ENCODE measurements at regions not wholly inside any gene's neighbourhood (a gene's known extent, or its start where the extent isn't known, plus 50 kb on each side); places are given as distances from the start of the nearest gene placed in this dataset.
"Not testable (repeated sequence)": the region's sequence is repeated elsewhere in the genome, so short reads cannot be mapped to it uniquely, and the experiment has no call there.

DNA sequence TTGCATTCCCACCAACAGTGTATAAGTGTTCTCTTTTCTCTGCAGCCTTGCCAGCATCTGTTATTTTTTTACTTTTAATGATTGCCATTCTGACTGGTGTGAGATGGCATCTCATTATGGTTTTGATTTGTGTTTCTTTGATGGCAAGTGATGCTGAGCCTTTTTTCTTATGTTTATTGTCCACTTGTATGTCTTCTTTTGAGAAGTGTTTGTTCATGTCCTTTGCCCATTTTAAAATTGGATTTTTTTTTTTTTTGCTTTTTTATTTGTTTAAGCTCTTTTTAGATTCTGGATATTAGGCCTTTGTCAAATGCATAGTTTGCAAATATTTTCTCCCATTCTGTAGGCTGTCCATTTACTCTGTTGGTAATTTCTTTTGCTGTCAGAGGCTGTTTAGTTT lies 134.4 kb downstream of the APIP start:
- H3K36me3 ChIP-seq (ENCODE audit: control insufficient read depth in 1 of 2, insufficient read depth in 2 of 2, low read length in 2 of 2); H3K4me3 ChIP-seq (ENCODE audit: low read depth in 1 of 2, low read length in 2 of 2); H3K9me3 ChIP-seq (ENCODE audit: control insufficient read depth in 1 of 2, low read length in 2 of 2); H3K27ac ChIP-seq (ENCODE audit: low read length); H3K27me3 ChIP-seq (ENCODE audit: low read depth, low read length); H3K4me1 ChIP-seq (ENCODE audit: control insufficient read depth in 1 of 2, insufficient read depth in 2 of 2, low read length in 2 of 2): not testable (repeated sequence)

DNA sequence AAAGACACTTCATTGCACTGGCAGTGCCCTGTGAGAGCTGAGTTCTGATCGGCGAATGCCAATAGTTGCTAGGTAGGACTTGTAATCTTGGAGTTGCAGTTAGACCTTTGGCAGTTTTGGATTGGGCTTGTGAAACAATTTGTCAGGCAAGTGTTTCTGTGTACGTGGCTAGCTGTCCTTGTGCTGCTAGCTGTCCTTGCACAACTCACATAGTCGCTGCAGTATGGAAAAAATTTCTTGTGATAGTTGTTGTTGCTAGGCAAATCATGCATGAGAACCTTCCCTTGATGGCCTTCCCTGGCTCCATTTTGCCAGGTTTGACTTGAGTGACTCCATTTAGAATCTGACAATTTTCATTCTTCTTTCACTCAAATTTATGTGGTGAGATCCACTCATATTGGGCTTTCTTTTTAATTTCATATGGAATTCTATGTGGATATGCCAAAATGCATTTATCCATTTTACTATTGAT lies 140.7 kb downstream of the APIP start:
- Histone ChIP-seq H3K9me3 (ENCODE audit: control insufficient read depth in 1 of 2, low read length in 2 of 2) (no peaks in the 10 kb centered on the region), H3K27ac (ENCODE audit: low read length) (no peak overlapping the region), H3K27me3 (ENCODE audit: low read depth, low read length) (no peaks in the 10 kb centered on the region), H3K4me1 (ENCODE audit: control insufficient read depth in 1 of 2, insufficient read depth in 2 of 2, low read length in 2 of 2) (no peaks in the 10 kb centered on the region), H3K4me3 (ENCODE audit: low read depth in 1 of 2, low read length in 2 of 2) (no peak overlapping the region), H3K36me3 (ENCODE audit: control insufficient read depth in 1 of 2, insufficient read depth in 2 of 2, low read length in 2 of 2) (no peaks in the 10 kb centered on the region)

DNA sequence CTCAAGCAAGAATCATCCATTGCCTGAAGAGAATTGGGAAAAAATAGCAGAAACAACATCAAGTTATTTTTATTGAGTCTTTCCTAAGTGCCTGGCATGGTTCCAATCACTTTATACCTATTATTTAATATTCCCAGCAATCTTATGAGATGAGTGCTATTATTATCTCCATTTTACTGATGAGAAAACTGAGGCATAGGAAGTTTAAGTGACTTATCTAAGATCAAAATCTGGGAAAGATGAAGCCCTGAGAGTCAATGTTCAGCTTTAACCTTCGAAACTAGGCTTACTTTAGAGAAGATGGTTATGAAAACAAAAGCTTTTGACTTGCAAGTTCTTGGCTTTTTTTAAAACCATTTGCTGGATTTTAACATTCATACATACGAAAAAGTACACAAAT lies 141.6 kb downstream of the APIP start:
- Histone ChIP-seq H3K27ac (ENCODE audit: low read length) (no peak overlapping the region), H3K4me1 (ENCODE audit: control insufficient read depth in 1 of 2, insufficient read depth in 2 of 2, low read length in 2 of 2) (no peaks in the 10 kb centered on the region), H3K27me3 (ENCODE audit: low read depth, low read length) (no peaks in the 10 kb centered on the region), H3K36me3 (ENCODE audit: control insufficient read depth in 1 of 2, insufficient read depth in 2 of 2, low read length in 2 of 2) (no peaks in the 10 kb centered on the region), H3K4me3 (ENCODE audit: low read depth in 1 of 2, low read length in 2 of 2) (no peak overlapping the region), H3K9me3 (ENCODE audit: control insufficient read depth in 1 of 2, low read length in 2 of 2) (no peaks in the 10 kb centered on the region)

DNA sequence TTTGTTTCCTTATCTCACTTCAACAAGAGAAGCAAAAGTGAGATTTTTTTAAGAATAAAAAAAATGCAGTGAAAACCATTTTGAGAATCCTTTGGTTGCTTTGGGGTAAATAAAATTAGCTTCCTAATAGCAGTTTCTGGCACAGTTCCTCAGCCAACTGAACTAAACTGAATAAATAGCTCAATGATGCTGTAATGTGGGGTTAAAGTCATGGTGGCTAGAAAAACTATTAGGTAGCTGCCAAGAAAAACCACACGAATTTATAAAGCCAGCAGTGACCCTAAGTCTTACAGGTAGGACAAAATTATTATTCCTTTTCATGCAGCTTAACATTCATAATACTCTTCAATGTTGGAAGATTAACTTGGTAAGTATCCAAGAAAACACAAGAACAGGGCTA lies 142.4 kb downstream of the APIP start:
- no peaks in the 10 kb centered on the region for H3K4me1 ChIP-seq (ENCODE audit: control insufficient read depth in 1 of 2, insufficient read depth in 2 of 2, low read length in 2 of 2)
- no peak overlapping the region for H3K27ac ChIP-seq (ENCODE audit: low read length)
- no peaks in the 10 kb centered on the region for H3K9me3 ChIP-seq (ENCODE audit: control insufficient read depth in 1 of 2, low read length in 2 of 2)
- H3K4me3 ChIP-seq (ENCODE audit: low read depth in 1 of 2, low read length in 2 of 2), result no peak overlapping the region
- no peaks in the 10 kb centered on the region for H3K36me3 ChIP-seq (ENCODE audit: control insufficient read depth in 1 of 2, insufficient read depth in 2 of 2, low read length in 2 of 2)
- H3K27me3 ChIP-seq (ENCODE audit: low read depth, low read length), result no peaks in the 10 kb centered on the region

DNA sequence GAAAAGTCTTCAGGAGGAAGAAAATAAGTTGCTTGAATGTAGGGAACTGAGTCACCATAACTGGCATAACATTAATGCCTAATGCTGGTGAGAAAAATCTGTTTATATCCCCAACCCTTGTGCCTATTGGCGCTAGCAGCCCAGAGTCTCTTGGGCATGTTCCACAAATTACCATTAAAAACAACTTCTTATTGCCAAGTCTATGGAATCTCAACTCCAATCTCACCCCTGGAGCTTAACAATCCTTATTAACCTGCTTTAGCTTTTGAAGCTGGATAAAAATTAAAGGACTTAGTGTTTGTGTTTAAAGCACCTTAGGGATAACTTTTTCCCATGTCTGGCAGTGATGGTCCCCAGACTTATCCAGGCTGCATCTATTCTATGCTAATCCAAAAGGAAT lies 143.0 kb downstream of the APIP start:
- H3K36me3 ChIP-seq (ENCODE audit: control insufficient read depth in 1 of 2, insufficient read depth in 2 of 2, low read length in 2 of 2), result no peaks in the 10 kb centered on the region
- no peak overlapping the region for H3K4me3 ChIP-seq (ENCODE audit: low read depth in 1 of 2, low read length in 2 of 2)
- H3K4me1 ChIP-seq (ENCODE audit: control insufficient read depth in 1 of 2, insufficient read depth in 2 of 2, low read length in 2 of 2), result no peaks in the 10 kb centered on the region
- H3K27me3 ChIP-seq (ENCODE audit: low read depth, low read length), result no peaks in the 10 kb centered on the region
- H3K27ac ChIP-seq (ENCODE audit: low read length), result no peak overlapping the region
- H3K9me3 ChIP-seq (ENCODE audit: control insufficient read depth in 1 of 2, low read length in 2 of 2), result no peaks in the 10 kb centered on the region

DNA sequence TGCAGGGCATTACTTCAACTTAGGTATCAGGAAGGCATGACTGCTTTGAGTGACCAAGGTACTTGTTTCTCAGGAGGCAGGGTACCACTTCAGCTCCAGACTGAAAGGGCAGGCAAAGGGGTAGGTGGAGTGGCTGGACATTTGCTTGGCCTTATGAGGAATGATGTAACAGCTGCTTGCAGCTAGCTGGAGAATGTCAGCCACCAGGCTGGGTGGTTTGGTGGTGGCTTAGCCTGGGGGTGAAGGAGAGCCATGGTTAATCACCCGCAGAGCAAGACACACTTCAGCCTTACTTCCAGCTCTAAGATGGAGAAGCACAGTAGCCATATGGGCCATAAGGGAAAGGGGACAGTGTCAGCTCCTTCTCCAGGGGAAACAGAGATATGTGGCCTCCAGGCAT lies 146.1 kb downstream of the APIP start:
- no peak overlapping the region for H3K27ac ChIP-seq (ENCODE audit: low read length)
- no peak overlapping the region for H3K4me3 ChIP-seq (ENCODE audit: low read depth in 1 of 2, low read length in 2 of 2)
- H3K27me3 ChIP-seq (ENCODE audit: low read depth, low read length), result no peaks in the 10 kb centered on the region
- no peaks in the 10 kb centered on the region for H3K36me3 ChIP-seq (ENCODE audit: control insufficient read depth in 1 of 2, insufficient read depth in 2 of 2, low read length in 2 of 2)
- H3K4me1 ChIP-seq (ENCODE audit: control insufficient read depth in 1 of 2, insufficient read depth in 2 of 2, low read length in 2 of 2), result no peaks in the 10 kb centered on the region
- no peaks in the 10 kb centered on the region for H3K9me3 ChIP-seq (ENCODE audit: control insufficient read depth in 1 of 2, low read length in 2 of 2)

DNA sequence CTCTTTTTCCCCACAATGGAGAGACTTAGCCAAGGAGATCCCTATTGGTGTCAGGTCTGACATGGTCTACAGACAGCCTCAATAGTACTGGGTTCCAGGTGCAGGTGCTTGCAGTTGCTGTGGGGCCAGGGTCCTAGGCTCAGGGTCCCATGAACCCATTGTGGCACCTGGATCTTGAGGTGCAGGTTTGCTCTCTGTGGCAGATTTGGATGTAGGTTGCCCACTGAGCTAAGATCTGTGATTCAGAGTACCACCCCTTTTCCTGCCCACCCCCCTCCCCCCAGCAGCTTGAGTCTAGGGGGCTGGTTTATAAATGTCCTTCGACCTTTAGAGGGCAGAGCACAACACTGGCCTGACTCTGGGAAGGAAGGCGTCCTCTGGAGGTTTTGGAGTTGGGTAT lies 147.0 kb downstream of the APIP start:
- no peaks in the 10 kb centered on the region for H3K9me3 ChIP-seq (ENCODE audit: control insufficient read depth in 1 of 2, low read length in 2 of 2)
- H3K4me3 ChIP-seq (ENCODE audit: low read depth in 1 of 2, low read length in 2 of 2), result no peak overlapping the region
- no peaks in the 10 kb centered on the region for H3K27me3 ChIP-seq (ENCODE audit: low read depth, low read length)
- no peaks in the 10 kb centered on the region for H3K4me1 ChIP-seq (ENCODE audit: control insufficient read depth in 1 of 2, insufficient read depth in 2 of 2, low read length in 2 of 2)
- no peak overlapping the region for H3K27ac ChIP-seq (ENCODE audit: low read length)
- no peaks in the 10 kb centered on the region for H3K36me3 ChIP-seq (ENCODE audit: control insufficient read depth in 1 of 2, insufficient read depth in 2 of 2, low read length in 2 of 2)

DNA sequence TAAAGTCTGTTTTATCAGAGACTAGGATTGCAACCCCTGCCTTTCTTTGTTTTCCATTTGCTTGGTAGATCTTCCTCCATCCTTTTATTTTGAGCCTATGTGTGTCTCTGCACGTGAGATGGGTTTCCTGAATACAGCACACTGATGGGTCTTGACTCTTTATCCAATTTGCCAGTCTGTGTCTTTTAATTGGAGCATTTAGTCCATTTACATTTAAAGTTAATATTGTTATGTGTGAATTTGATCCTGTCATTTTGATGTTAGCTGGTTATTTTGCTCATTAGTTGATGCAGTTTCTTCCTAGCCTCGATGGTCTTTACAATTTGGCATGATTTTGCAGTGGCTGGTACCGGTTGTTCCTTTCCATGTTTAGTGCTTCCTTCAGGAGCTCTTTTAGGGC lies 141.7 kb downstream of the EHF start:
- not testable (repeated sequence) for H3K4me1 ChIP-seq (ENCODE audit: control insufficient read depth in 1 of 2, insufficient read depth in 2 of 2, low read length in 2 of 2); H3K27me3 ChIP-seq (ENCODE audit: low read depth, low read length); H3K4me3 ChIP-seq (ENCODE audit: low read depth in 1 of 2, low read length in 2 of 2); H3K9me3 ChIP-seq (ENCODE audit: control insufficient read depth in 1 of 2, low read length in 2 of 2); H3K36me3 ChIP-seq (ENCODE audit: control insufficient read depth in 1 of 2, insufficient read depth in 2 of 2, low read length in 2 of 2); H3K27ac ChIP-seq (ENCODE audit: low read length)

DNA sequence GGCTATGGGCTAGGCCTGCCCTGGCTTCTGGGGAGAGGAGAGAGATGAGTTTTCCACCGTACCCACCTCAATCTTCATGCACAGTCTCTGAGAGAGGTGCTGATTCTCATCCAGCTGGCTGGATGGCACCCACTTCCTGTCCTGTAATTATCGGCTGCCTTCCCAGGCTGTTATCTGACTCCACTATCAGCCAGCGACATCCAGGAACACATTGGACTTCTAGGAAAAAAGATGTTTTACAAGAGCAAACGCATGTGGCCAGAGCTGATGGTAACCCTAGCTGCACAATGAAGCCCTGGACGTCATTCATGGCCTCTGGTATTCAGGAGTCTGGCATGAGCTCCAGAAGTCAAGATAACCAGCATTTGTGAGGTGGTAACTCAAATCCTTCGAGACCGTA lies 137.4 kb downstream of the EHF start:
- H3K36me3 ChIP-seq (ENCODE audit: control insufficient read depth in 1 of 2, insufficient read depth in 2 of 2, low read length in 2 of 2), result no peaks in the 10 kb centered on the region
- H3K27ac ChIP-seq (ENCODE audit: low read length), result no peak overlapping the region
- no peak overlapping the region for H3K4me3 ChIP-seq (ENCODE audit: low read depth in 1 of 2, low read length in 2 of 2)
- no peaks in the 10 kb centered on the region for H3K4me1 ChIP-seq (ENCODE audit: control insufficient read depth in 1 of 2, insufficient read depth in 2 of 2, low read length in 2 of 2)
- H3K27me3 ChIP-seq (ENCODE audit: low read depth, low read length), result no peaks in the 10 kb centered on the region
- H3K9me3 ChIP-seq (ENCODE audit: control insufficient read depth in 1 of 2, low read length in 2 of 2), result no peaks in the 10 kb centered on the region

DNA sequence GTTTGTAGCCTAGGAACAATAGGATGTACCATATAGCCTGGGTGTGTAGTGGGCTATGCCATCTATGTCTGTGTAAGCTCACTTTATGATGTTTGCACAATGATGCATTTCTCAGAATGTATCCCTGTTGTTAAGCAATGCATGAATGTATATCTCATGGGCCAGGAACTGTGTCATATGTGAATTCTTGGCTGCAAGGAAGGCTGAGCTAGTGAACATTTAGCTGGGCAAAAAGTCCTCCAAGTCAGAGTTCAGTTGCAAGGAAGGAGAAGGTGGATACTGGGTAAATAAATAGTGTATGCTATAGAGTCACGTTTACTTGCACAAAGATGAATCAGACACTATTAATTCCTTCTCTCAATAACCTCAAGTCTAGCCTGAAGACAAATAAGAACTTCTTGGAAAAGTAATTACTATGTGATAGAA lies 136.1 kb downstream of the EHF start:
- Histone ChIP-seq H3K4me1 (ENCODE audit: control insufficient read depth in 1 of 2, insufficient read depth in 2 of 2, low read length in 2 of 2) (no peaks in the 10 kb centered on the region), H3K27me3 (ENCODE audit: low read depth, low read length) (no peaks in the 10 kb centered on the region), H3K4me3 (ENCODE audit: low read depth in 1 of 2, low read length in 2 of 2) (no peak overlapping the region), H3K9me3 (ENCODE audit: control insufficient read depth in 1 of 2, low read length in 2 of 2) (no peaks in the 10 kb centered on the region), H3K36me3 (ENCODE audit: control insufficient read depth in 1 of 2, insufficient read depth in 2 of 2, low read length in 2 of 2) (no peaks in the 10 kb centered on the region), H3K27ac (ENCODE audit: low read length) (no peak overlapping the region)

DNA sequence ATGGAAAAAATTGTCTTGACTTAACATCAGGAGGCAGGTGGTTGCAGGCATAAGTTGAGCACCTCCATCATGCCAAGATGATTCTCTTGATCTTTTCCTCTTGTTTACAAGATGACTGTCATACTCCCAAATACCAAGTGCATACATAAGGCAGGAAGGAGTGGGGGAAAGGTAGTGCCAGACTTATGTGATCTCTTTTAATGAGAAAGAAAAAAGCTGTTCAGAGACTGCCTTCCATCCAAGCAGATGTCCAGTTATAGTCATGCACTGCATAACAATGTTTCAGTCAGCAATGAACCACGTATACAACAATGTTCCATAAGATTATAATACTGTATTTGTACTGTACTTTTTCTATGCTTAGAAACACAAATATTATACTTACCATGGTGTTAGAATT lies 135.7 kb downstream of the EHF start:
- Histone ChIP-seq H3K36me3 (ENCODE audit: control insufficient read depth in 1 of 2, insufficient read depth in 2 of 2, low read length in 2 of 2) (no peaks in the 10 kb centered on the region), H3K4me3 (ENCODE audit: low read depth in 1 of 2, low read length in 2 of 2) (no peak overlapping the region), H3K4me1 (ENCODE audit: control insufficient read depth in 1 of 2, insufficient read depth in 2 of 2, low read length in 2 of 2) (no peaks in the 10 kb centered on the region), H3K9me3 (ENCODE audit: control insufficient read depth in 1 of 2, low read length in 2 of 2) (no peaks in the 10 kb centered on the region), H3K27ac (ENCODE audit: low read length) (no peak overlapping the region), H3K27me3 (ENCODE audit: low read depth, low read length) (no peaks in the 10 kb centered on the region)

DNA sequence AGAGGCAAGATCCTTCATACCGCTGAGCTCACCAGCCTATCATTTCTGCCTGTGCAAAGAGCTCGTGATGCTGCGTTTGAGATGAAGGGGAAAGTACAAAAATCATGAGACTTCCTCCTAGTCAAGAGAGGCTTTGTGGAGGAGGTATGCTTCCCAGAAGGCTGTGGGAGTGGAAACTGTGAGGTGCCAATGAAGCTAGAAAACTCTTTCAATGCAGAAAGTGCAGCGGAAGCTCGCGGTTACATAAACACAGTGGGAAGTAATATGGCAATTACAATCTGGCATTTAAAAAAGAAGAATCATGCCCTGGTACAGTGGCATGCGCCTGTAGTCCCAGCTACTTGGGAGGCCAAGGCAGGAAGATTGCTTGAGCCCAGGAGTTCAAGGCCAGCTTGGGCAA lies 134.8 kb downstream of the EHF start:
- Histone ChIP-seq H3K36me3 (ENCODE audit: control insufficient read depth in 1 of 2, insufficient read depth in 2 of 2, low read length in 2 of 2) (no peaks in the 10 kb centered on the region), H3K9me3 (ENCODE audit: control insufficient read depth in 1 of 2, low read length in 2 of 2) (no peaks in the 10 kb centered on the region), H3K4me3 (ENCODE audit: low read depth in 1 of 2, low read length in 2 of 2) (no peak overlapping the region), H3K27ac (ENCODE audit: low read length) (no peak overlapping the region), H3K4me1 (ENCODE audit: control insufficient read depth in 1 of 2, insufficient read depth in 2 of 2, low read length in 2 of 2) (no peaks in the 10 kb centered on the region), H3K27me3 (ENCODE audit: low read depth, low read length) (no peaks in the 10 kb centered on the region)

Measured in muscle layer of duodenum (tissue), 2 donors.